NCI-H748 (cell line): ENCODE measurements at regions not wholly inside any gene's neighbourhood (a gene's known extent, or its start where the extent isn't known, plus 50 kb on each side); places are given as distances from the start of the nearest gene placed in this dataset.

Experiments
- DNase-seq: peaks from one replicate; lab custom pipeline; 2025; ENCODE audit not compliant: unreplicated experiment; lab: John Stamatoyannopoulos, UW

DNA sequence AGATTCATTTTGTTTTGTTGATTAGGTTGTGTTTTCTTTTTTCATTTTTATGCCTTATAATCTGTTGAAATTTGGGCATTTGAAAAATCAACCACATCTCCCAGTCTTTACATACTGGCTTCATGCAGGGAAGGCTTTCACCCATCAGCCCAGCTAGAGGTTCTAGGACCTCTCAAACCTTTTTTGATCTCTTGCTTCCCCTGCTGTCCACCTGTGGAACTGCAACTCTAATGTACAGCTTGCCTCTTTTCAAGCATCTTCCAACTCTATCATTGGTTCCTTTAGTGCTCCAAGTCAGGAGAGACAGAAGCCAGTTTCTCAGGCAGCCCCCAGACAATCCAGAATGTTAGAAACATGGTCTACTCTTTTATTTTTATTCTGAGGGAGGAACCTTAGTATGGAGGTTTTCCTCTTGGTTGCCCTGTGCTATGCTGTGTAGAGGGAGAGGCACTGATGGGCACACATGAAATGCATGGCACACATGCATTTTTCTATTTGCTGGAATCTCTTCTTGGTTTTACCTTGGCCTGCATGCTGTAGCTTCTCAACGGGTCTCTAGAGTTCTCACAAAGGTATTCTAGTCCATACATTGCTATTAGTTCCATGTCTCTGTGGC, 107.2 kb upstream of the L3MBTL4 start:
- peak; percentile 71 for DNase-seq

DNA sequence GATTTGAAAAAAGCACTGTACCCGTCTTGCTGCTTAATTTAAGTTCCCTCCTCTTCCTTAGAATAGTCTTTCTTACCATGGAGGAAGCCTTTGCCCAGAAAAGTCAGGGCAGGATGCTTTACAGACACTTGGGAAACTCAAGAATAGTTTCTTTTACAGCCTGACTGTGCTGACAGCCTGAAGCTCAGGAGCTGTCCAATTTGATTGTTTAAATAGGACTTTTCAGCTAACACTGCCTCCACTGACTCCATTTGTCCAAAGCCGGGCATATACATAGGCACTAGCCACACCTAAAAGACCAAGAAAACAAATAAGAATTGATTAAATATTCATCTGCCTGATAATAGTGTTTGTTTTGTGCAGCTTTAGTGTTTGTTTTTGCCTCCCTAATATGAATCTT, 110.9 kb upstream of the L3MBTL4 start:
- peak; percentile 19 for DNase-seq

- no peak for DNase-seq
Measured at GRCh38 chr18:6537475-6537874, 122.8 kb upstream of the L3MBTL4 start.

- DNase-seq: peak; percentile 64
Measured at GRCh38 chr18:6541131-6541679, 126.5 kb upstream of the L3MBTL4 start.

GRCh38 chr18:6542296-6542695, 127.6 kb upstream of the L3MBTL4 start:
- no peak for DNase-seq

DNA sequence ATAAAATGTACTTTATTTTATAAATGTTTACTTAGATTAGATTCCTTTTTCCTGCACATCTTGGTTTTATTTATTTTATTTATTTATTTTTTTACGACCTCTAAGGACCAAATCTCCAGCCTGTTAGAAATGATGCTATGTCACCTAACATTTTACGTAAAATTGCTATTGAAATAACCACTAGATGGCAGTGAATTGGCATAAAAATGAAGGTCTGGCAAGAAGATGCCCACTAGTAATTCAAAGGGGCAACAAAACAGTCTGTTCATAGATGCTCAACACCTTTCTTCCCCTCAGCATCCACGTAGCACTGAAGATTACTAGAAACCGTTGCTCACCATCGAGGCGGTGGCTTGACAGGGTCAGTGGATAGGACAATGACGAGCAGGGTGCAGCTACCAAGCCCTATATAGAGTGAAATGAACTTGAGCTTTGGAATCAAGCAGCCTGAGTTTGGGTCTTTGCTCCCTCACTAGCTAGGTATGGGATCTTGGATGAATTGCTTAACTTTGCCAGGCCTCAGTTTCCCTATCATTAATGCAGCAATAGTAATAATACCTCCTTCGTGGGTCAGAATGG, 128.7 kb upstream of the L3MBTL4 start:
- peak; percentile 84 for DNase-seq

DNA sequence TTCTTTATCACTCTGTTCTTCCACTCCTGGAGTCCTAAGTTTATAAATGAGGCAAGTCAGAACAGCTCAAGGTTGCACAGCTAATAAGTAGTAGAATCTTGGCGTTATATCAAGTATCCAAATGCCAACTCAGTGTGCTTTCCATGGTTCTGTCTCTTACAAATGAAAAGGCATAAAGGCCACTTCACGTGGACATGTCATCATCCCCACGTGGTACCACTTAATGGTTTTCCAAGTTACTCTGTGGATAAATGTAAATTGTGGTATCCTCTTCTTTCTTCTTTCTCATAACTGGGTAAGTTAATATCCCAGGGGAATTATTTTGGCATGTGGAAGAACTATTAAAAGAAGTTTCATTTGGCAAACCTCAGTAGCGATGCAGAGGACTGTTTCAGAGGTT, 131.5 kb upstream of the L3MBTL4 start:
- no peak for DNase-seq

GRCh38 chr18:6547476-6547875, 132.8 kb upstream of the L3MBTL4 start:
- peak; percentile 93 for DNase-seq

DNA sequence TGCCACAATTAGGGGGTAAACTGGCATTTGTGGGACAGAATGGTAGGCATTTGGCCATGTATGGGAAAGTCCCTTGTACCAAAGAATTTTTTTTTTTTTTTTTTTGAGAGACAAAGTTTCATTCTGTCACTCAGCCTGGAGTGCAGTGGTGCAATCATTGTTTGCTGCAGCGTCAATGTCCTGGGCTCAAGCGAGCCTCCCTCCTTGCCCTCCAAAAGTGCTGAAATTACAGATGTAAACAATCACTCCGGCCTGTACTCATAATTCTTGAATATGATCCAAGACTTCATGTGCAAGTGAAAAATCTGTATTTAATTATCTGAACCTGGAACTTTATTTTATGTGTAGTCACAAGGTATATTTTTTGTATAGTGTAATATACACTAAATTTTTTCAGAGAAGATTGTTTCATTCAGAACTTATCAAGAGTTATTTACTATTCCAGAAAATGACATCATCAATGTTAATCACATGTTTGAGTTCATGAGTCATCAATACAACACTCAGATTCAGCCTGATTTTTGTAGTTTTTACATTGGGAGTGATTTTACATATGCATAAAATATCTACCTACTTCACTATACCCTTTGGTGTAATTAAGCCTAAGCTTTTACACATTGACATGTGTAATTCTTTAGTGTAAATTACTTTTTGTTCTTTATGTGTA, 138.7 kb upstream of the L3MBTL4 start:
- no peak for DNase-seq

- no peak for DNase-seq
Measured at GRCh38 chr18:6557057-6557769, 142.5 kb upstream of the L3MBTL4 start.

DNA sequence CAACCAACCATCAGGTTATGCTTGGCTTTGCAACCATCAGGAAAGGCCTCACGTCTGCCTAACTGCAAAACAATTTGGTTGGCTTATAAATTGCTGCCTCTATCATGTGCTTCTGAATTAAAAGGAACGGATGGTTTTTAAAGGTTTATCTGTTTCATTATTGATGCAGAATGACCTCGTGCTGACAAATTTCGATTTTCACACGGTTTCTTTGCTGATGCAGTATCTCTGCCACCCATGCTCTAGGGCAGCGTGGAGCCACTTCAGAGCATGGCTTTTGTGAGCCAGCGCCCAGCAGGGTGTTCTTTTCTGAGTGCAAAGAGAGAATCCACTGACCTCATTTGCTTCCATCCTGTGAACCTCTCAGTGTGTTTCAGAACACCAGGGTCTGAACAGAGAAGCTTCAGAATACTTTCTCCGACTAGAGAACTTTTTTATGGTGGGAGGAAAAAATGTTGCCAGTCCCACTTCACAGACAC, 143.1 kb upstream of the L3MBTL4 start:
- no peak for DNase-seq

GRCh38 chr18:6558446-6559156, 143.9 kb upstream of the L3MBTL4 start:
- no peak for DNase-seq

- DNase-seq: no peak
Measured at GRCh38 chr18:6559296-6559695, 144.6 kb upstream of the L3MBTL4 start.

GRCh38 chr18:6561016-6561415, 146.3 kb upstream of the L3MBTL4 start:
- no peak for DNase-seq

- DNase-seq: no peak
Measured at GRCh38 chr18:6561420-6561861, 146.7 kb upstream of the L3MBTL4 start.

- no peak for DNase-seq
Measured at GRCh38 chr18:6561862-6562291, 147.2 kb upstream of the L3MBTL4 start.

GRCh38 chr18:6563896-6564295, 149.2 kb upstream of the L3MBTL4 start:
- no peak for DNase-seq

- DNase-seq: no peak
Measured at GRCh38 chr18:6564950-6565814, 150.5 kb upstream of the L3MBTL4 start.

DNA sequence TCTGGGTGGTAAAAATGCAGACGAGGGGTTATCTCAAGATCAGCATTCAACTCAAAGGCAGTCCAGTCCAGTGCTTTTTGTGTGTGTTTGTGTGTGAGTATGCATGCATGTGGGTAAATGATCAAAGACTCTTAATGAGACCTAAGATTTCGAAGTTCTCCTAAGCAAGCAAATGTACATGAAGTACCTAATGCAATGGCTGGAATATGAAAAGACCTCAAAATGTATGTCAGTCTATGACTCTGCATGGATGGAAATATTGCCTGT, 151.0 kb upstream of the L3MBTL4 start:
- no peak for DNase-seq

GRCh38 chr18:6566338-6566911, 151.7 kb upstream of the L3MBTL4 start:
- peak; percentile 60 for DNase-seq
